NCI-H2107 (cell line): ENCODE measurements at regions not wholly inside any gene's neighbourhood (a gene's known extent, or its start where the extent isn't known, plus 50 kb on each side); places are given as distances from the start of the nearest gene placed in this dataset.
"Not testable (repeated sequence)": the region's sequence is repeated elsewhere in the genome, so short reads cannot be mapped to it uniquely, and the experiment has no call there.

Source experiments
- DNase-seq: peaks from one replicate; lab custom pipeline; 2025; lab: John Stamatoyannopoulos, UW

DNA sequence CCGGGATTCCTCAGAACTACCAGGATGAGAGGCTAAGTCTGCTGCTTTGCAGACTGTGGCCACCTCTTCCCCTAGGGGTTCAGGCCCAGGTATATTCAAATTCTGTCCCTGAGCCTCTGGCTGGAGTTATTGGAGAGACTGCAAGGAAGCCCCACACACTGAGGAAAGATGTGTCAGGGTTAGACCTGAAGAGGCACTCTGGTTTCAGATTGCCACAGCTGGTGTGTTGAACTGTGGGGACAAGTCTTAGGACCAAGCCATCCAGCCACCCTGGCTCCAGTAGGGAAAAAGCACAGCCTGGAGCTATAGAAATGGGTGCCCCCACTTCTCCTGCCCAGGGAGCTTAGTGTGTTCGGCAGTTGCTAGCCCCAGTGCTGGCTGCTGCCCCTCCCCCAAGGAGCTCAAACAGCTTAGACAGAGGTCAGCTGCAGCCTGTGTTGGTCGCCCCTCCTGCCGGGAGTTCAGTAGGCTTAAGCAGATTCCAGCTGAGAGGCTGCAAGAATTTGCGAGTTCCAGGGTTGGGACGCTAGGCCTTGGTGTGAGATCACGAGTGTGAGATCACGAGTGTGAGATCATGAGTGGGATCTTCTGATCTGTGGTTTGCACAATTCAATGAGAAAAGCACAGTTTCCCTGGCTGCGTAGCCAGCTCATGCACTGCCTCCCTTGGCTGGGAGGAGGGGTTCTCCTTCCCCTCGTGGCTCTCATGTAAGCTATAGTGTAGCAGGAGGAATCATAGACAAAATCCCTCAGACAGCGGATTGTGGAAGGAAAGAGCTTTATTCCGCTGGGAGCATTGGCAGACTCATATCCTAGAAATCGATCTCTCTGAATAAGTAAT, 552.1 kb upstream of the CHORDC1 start:
- no peak for DNase-seq

DNA sequence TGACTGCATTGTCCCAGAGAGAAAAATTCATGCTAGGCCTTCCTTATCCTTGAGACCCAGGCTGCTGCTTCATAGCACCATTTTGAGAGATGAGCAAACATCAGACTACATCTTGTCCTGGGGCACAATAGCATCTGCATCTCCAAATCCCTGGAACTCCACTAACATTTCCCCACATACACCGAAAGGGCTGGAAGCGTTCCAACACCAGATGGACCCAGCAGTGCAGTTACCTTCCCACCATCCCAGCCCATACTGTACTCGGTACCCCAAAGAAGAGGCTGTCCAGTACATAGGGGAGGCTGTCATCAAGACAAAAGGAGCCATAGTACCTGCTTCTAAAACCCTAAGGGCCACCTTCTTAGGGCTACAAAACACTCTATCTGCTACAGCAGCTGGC, 547.2 kb upstream of the CHORDC1 start:
- DNase-seq: no peak

DNA sequence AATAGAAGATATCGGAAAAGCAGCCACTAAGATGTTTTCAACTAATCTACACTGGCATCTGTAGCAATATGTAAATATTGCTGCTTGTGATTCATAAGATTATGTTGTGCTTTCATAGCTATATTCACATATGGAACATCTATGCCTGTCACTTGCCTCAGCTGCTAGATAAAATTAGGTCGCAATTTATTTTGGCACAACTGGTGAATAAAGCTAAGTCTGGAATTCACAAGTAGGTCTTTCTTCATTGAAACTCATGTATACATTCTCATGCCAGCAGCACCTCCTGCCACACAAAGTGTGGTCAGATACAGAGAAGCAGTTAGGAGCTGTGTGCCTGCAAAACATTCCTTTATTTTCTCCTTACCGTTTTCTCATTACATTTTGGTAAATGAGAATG, 543.3 kb upstream of the CHORDC1 start:
- no peak for DNase-seq

- DNase-seq: no peak
These were observed 541.8 kb upstream of the CHORDC1 start for GRCh38 chr11:90764691-90765090.

DNA sequence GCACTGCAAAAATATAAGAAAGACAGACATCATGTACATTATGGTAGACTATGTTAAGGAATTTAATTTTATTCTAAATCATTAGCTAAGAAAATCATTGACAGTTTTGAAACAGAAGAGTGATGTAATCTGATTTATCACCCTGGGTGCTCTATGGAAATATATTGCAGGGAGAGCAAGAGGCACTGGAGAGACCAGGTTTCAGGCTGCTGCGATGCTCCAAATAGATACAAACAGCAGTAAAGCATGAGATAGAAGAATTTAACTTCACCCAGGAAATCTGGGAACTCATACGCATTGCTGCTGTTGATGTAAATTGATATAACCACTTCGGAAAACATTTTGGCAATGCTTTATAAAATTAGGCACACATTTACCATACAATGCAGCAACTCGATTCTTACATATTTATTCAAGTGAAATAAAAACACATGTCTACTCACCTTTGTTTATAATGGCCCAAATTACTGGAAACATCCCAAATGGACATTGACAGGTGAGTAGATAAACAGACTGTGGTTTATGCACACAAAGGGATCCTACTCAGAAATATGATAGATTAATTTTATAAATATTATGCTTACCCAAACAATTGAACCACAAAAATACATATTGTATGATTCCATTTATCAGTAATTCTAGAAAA, 535.1 kb upstream of the CHORDC1 start:
- no peak for DNase-seq

DNA sequence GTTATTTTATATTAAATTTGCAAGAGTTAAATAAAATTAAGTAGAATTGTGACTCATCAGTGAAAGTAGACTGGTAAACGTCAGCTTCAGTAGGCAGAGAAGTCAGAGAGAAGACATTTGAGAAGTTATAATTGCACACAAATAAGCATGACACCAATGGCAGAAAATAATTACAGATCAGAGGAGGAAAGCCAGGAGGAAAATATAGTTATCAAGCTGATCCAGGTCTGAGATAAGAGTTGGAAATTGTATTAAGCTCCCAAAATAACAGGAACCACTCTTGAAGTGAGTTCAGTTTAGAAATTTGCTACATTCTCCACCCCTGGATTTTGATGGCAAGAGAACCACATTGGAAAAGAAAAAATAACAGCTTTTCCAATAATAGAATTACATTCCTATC, 533.8 kb upstream of the CHORDC1 start:
- DNase-seq: no peak

- DNase-seq: no peak
These were observed 530.7 kb upstream of the CHORDC1 start for GRCh38 chr11:90753546-90753945.

- DNase-seq: no peak
These were observed 524.2 kb upstream of the CHORDC1 start for GRCh38 chr11:90747057-90747456.

- DNase-seq: no peak
These were observed 521.3 kb upstream of the CHORDC1 start for GRCh38 chr11:90744169-90744568.

DNA sequence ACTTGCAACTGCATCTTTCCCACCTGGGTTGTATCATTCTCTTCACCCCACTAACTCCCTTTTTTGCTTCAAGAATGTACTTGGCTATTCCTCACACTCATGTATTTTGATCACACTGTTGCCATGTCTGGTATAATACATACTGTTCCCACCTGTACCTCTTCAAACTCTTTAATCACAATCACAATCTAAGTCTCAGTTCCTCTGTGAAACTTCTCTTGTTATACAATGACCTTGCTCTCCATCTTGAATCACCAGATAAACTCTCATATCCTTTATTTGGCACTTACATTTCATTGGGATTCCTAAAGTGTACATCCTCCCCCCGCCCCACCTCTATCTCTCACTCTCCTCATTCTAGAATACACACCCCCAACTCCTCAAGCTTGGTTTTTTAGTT, 516.0 kb upstream of the CHORDC1 start:
- no peak for DNase-seq

DNA sequence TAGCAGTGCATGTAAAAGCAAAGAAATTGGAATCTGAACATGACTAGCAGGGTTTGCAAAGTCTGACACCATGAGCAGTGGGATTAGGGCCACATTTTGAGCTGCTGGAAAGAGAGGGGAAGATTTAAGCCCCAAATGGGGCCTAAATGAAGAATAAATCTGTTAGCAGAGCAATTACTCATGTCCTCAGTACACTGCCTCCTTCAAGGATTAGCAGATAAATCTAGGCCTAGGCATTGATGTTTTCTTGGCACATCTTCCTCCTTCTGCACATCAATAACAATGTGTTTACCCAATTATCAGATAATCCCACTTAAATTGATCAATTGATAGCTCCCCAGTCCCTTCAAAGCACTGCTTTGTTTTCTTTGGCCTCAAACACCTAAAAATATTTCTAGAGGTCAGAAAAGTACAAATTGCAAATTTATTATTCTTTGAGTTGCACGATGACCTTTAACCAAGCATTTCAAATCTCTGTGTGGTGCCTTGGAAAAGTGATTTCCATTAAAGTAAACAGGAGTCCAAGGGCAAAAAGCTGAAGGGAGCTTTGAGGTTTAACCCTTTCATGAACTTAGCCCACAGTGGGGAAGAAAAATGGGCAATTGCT, 514.7 kb upstream of the CHORDC1 start:
- no peak for DNase-seq

DNA sequence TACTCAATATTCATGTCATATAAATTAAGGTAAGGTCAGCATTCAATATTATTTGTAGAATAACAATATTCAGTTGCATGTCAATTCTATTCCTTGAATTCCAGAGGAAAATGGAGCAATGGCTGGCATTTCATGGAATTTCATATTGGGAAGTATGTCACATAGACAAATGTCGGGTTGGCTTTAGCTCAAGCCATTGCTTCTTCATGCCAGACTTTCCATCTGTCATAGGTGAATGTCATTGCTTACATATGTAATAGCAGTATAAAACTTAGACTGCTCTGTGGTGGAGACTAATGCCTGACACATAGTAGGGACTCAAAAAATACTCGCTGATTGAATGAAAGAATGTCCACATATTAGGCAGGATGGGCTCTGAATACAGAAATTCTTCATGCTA, 509.6 kb upstream of the CHORDC1 start:
- no peak for DNase-seq

- DNase-seq: no peak
These were observed 500.6 kb upstream of the CHORDC1 start for GRCh38 chr11:90723475-90723874.

DNA sequence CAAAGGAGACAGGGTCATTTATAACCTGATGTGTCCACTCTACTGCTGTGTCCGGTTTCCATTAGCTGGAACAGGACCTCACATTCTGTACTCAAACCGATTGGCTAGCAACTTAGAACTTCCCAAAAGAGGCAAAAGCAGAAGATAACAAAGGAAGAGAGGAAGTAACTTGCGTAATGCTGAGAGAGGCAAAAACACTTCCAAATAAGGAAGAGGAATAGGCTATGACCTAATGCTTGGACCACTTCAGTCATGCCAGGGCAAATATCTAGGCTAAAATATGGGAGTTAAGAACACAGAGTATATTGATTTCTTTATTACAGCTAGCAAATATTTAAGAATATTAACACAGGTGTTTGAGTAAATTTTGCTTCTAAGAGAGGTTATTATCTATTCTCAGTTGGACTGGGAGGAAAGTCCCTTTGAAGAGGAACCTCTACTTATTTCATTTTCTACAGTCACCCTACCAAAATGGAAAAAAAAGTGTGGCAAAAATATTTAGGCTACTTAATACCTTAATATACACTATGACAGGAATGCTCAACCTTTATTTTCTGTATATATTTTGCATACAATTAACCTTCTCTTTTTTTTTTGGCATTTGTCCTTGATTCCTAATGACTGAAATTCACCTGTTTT, 499.8 kb upstream of the CHORDC1 start:
- DNase-seq: no peak

DNA sequence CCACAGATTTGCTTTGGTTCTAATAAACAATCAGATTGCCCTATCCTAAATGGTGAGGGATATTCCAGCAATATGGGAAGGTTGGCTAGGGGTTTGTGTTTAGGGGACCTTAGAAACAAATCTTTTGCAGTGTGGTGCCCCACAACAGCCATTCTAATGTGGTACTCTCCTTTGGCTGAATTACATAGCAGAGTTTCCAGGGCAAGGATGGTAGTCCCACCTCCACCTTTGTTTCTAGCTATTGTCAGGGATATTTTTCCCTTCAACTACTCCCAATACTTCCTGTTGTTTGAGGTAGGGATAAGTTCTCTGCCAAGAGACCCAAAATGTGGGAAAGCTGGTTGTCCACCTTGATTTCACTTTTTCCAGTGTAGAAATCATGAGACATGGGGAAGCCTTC, 494.7 kb upstream of the CHORDC1 start:
- DNase-seq: no peak

DNA sequence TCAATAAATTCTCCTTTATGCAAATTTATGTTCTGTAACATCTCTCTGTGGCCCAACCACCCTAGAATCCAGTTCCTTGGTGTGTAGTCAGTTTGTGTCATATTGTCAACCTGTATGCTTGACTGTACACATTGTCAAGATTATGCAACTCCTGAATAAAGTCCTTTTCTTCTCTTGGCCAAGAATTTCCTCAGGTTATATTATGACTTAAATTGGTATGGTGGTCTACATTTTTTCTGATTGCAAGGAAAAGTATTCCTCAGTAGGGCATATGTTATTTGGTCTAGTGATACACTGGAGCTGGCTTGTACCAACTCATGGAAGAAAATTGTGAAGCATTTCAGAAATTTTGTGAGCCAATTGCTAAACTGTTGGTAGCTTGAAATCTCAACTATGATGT, 482.8 kb upstream of the CHORDC1 start:
- no peak for DNase-seq

GRCh38 chr11:90704510-90704909, 481.7 kb upstream of the CHORDC1 start:
- DNase-seq: no peak

- no peak for DNase-seq
These were observed 478.9 kb upstream of the CHORDC1 start for GRCh38 chr11:90701716-90702115.

DNA sequence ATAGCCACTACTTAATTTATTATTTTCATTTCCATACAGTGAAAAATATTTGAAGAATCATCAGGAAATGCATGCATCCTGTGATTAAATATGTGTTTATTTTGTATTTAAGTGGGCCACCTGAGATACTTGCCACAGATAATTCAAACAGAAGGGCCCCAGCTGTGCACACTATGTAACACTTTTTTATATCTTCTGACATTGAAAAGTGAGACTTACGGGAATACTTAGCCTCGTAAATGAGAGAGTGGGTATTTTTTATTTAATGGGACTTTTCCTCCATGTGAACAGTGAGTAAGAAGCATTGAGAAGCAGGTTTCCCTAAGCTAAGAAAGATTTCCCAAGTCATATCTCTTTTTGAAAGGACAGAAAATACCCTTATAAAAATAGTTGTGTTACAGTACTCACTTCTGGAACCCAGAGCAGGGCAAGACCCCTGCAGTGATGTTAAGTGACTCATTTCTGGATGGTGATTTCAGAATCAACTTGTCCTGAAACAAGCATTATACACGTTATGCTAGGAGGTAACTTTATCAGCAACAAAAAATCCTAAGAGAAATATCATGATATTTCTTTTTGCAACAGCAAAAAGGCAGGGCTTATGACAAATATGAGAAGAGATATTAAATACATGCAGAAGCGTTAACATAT, 478.1 kb upstream of the CHORDC1 start:
- no peak for DNase-seq

GRCh38 chr11:90699791-90700400, 477.0 kb upstream of the CHORDC1 start:
- no peak for DNase-seq

- DNase-seq: no peak
These were observed 475.4 kb upstream of the CHORDC1 start for GRCh38 chr11:90698238-90698637.

- not testable (repeated sequence) for DNase-seq
These were observed 452.6 kb upstream of the CHORDC1 start for GRCh38 chr11:90675496-90675895.
